Bronchial epithelial cell (primary cell): ENCODE measurements at regions not wholly inside any gene's neighbourhood (a gene's known extent, or its start where the extent isn't known, plus 50 kb on each side); places are given as distances from the start of the nearest gene placed in this dataset.

Source experiments
- DNase-seq: peaks from one replicate; pipeline ENCODE4 v3.0.0-alpha.2; 2010; ENCODE audit warnings: low read depth
- FAIRE-seq: peaks from 2 replicates; lab custom pipeline; 2011; peaks lifted over from hg19 to GRCh38; lab: Jason Lieb, UNC
- H3K27me3 ChIP-seq: 2 replicates; pipeline ENCODE4 v1.5.1; 2011; ENCODE audit warnings: low read length; ENCODE audit not compliant: control insufficient read depth, insufficient read depth
- H3K36me3 ChIP-seq: 2 replicates; pipeline ENCODE4 v1.5.1; 2011; ENCODE audit warnings: low read length; ENCODE audit not compliant: control insufficient read depth, insufficient read depth
- H3K4me3 ChIP-seq: 2 replicates; pipeline ENCODE4 v1.5.1; 2011; ENCODE audit warnings: mild to moderate bottlenecking, low read depth, low read length, control low read depth
- CTCF ChIP-seq: IDR thresholded peaks from 2 replicates; pipeline ENCODE4 v1.5.1; 2011; ENCODE audit warnings: mild to moderate bottlenecking, moderate library complexity, low read length, control low read depth, inconsistent platforms; ENCODE audit not compliant: insufficient read depth, severe bottlenecking

- FAIRE-seq (no peak), DNase-seq (no peak)
- Histone ChIP-seq H3K4me3 (no peak overlapping the region), H3K36me3 (no peaks in the 10 kb centered on the region), H3K27me3 (no peaks in the 10 kb centered on the region)
- no peak for TF ChIP-seq CTCF
Observed at GRCh38 chr6:56869346-56869745, 85.6 kb upstream of the BEND6 start.

GRCh38 chr6:56868687-56869086 lies 86.2 kb upstream of the BEND6 start:
- DNase-seq = peak; percentile 92
- H3K36me3 ChIP-seq = no peaks in the 10 kb centered on the region
- no peak for TF ChIP-seq CTCF
- FAIRE-seq = no peak
- H3K4me3 ChIP-seq = no peak overlapping the region
- H3K27me3 ChIP-seq = no peaks in the 10 kb centered on the region

- Histone ChIP-seq H3K4me3 (no peak overlapping the region), H3K36me3 (no peaks in the 10 kb centered on the region), H3K27me3 (no peaks in the 10 kb centered on the region)
- DNase-seq (peak; percentile 68), FAIRE-seq (no peak)
- no peak for TF ChIP-seq CTCF
Observed at GRCh38 chr6:56866917-56867522, 87.9 kb upstream of the BEND6 start.

- Histone ChIP-seq H3K27me3 (no peaks in the 10 kb centered on the region), H3K4me3 (no peak overlapping the region), H3K36me3 (no peaks in the 10 kb centered on the region)
- no peak for FAIRE-seq
- DNase-seq = peak; percentile 52
- TF ChIP-seq CTCF = no peak
Observed at GRCh38 chr6:56865081-56865875, 89.6 kb upstream of the BEND6 start.

- no peak for DNase-seq
- no peak for FAIRE-seq
- H3K36me3 ChIP-seq = no peaks in the 10 kb centered on the region
Observed at GRCh38 chr6:56864171-56864616, 90.7 kb upstream of the BEND6 start.

More at GRCh38 chr6:56864171-56864616, 90.7 kb upstream of the BEND6 start:
- TF ChIP-seq CTCF = no peak
- no peaks in the 10 kb centered on the region for H3K27me3 ChIP-seq
- no peak overlapping the region for H3K4me3 ChIP-seq
